Transverse colon (tissue), 4 donors: ENCODE measurements at regions not wholly inside any gene's neighbourhood (a gene's known extent, or its start where the extent isn't known, plus 50 kb on each side); places are given as distances from the start of the nearest gene placed in this dataset.

Experiments used
- DNase-seq: peaks from one replicate; pipeline ENCODE4 v3.0.0-alpha.2; 2019
- H3K27ac ChIP-seq, 4 donors: fragments of 200-600 bp; sonication (generic); 2 replicates each; pipeline ENCODE4 v1.5.1; 2016 to 2018; ENCODE audit warnings: inconsistent platforms in 4 of 4
- H3K27me3 ChIP-seq: fragments of 200-600 bp; sonication (generic); 2 replicates; pipeline ENCODE4 v1.5.1; 2017; ENCODE audit warnings: inconsistent platforms
- H3K36me3 ChIP-seq, 4 donors: fragments of 200-600 bp; sonication (generic); 2 replicates each; pipeline ENCODE4 v1.5.1; 2017 to 2019; ENCODE audit warnings: inconsistent platforms in 4 of 4
- H3K4me1 ChIP-seq, 4 donors: fragments of 200-600 bp; sonication (generic); 2 replicates each; pipeline ENCODE4 v1.5.1; 2017 to 2020; ENCODE audit warnings: inconsistent platforms in 4 of 4
- H3K4me3 ChIP-seq, 4 donors: fragments of 200-600 bp; sonication (generic); 1 replicate in 1 of 4; 2 replicates in 3 of 4; pipeline versions ENCODE4 v1.5.1 to v1.6.1; 2017 to 2019; ENCODE audit warnings: inconsistent platforms in 4 of 4
- H3K9me3 ChIP-seq, 2 donors: fragments of 200-600 bp; sonication (generic); 2 replicates each; pipeline ENCODE4 v1.5.1; 2017 to 2019; ENCODE audit warnings: inconsistent platforms in 2 of 2
- EP300 ChIP-seq: sonication (generic); formaldehyde crosslinking; IDR thresholded peaks from one replicate; pipeline ENCODE4 v1.6.1; 2017; ENCODE audit warnings: antibody characterized with exemption, low read depth
- POLR2A ChIP-seq: fragments of 450-650 bp; IDR thresholded peaks from one replicate; pipeline ENCODE4 v1.6.1; 2016; ENCODE audit warnings: antibody characterized with exemption, mild to moderate bottlenecking, moderate library complexity
- POLR2AphosphoS5 ChIP-seq, 3 donors: sonication (generic); formaldehyde crosslinking; IDR thresholded peaks; one replicate each; pipeline ENCODE4 v1.6.1; 2016; ENCODE audit warnings: antibody characterized with exemption in 3 of 3
- WGBS, 2 donors: methylation state at CpG; one replicate each; pipeline ENCODE4 v1.1.5; 2018; ENCODE audit warnings: low coverage in 1 of 2; 5-methylcytosine and 5-hydroxymethylcytosine counted together
- in situ Hi-C, 4 donors: fragments of 200-750 bp; cut with MboI; loops; one replicate each; pipeline versions ENCODE4 v1.15.0 to v1.15.1; 2017; ENCODE audit warnings: low sequenced_read_pairs in 3 of 4, low pct_ligation_motif_present in 1 of 4, low pct_unique_long_range_greater_than_20kb in 1 of 4
- intact Hi-C: fragments of 100-400 bp; cut with DNase I; formaldehyde crosslinking; loops from one replicate; pipeline ENCODE4 v1.15.1; 2023; ENCODE audit warnings: low total_unique reads
- TF ChIP-seq, protein P1 (sequence below), 5 experiments: fragments of 200-600 bp in 3 of 5; fragments of 450-650 bp in 2 of 5; sonication (generic) in 3 of 5; IDR thresholded peaks; 1 replicate in 2 of 5; 2 replicates in 3 of 5; pipeline ENCODE4 v1.5.1; 2016 to 2017; ENCODE audit warnings: antibody characterized with exemption in 5 of 5, inconsistent platforms in 3 of 5, mild to moderate bottlenecking in 2 of 5, moderate library complexity in 1 of 5

DNA sequence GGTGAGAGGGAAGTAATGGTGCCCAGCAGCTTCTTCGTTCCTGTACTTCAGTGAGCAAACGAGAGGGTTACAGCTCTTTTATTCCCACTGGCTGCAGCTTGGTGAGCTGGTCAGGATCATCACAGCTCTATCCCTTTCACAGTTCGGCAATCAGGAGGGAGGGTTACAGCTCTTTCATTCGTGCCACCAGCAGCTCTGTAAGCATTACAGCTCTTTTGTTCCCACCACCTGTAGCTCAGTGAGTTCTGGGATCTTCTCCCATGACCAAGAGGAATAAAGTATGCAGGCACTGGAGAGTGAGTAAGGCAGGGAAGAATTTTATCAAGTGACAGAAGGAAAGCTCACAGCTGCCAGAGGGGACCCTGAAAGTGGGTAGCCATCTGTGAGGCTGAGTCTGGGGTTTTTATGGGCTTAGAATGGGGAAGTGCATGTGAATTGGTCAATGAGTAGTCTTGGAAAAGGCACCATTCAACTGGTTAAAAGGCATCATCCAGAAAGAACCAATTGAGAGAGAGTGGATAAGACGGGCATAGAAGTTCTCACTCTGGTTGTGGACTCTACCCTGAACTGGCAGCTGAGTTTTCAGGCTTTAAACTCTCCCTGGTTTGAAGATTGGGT is 123.7 kb downstream of the COX18 start:
- H3K9me3 ChIP-seq = no peaks in the 10 kb centered on the region
- no peak overlapping the region for H3K4me3 ChIP-seq
- in situ Hi-C loops = loop anchor here in 1 of 4 donors (25.0 kb wide), 1 partner anchor 109 kb away; no protein-coding TSS in a partner anchor
- no peak for TF ChIP-seq POLR2A
- no peak for TF ChIP-seq EP300
- no peak for TF ChIP-seq POLR2AphosphoS5 (IDR thresholded peaks at IDR 0.05)
- TF ChIP-seq, protein P1, sequence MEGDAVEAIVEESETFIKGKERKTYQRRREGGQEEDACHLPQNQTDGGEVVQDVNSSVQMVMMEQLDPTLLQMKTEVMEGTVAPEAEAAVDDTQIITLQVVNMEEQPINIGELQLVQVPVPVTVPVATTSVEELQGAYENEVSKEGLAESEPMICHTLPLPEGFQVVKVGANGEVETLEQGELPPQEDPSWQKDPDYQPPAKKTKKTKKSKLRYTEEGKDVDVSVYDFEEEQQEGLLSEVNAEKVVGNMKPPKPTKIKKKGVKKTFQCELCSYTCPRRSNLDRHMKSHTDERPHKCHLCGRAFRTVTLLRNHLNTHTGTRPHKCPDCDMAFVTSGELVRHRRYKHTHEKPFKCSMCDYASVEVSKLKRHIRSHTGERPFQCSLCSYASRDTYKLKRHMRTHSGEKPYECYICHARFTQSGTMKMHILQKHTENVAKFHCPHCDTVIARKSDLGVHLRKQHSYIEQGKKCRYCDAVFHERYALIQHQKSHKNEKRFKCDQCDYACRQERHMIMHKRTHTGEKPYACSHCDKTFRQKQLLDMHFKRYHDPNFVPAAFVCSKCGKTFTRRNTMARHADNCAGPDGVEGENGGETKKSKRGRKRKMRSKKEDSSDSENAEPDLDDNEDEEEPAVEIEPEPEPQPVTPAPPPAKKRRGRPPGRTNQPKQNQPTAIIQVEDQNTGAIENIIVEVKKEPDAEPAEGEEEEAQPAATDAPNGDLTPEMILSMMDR (IDR thresholded peaks at IDR 0.05) = no peak
- H3K36me3 ChIP-seq = no peaks in the 10 kb centered on the region
- no peaks in the 10 kb centered on the region for H3K27me3 ChIP-seq
- DNase-seq = no peak
- no peaks in the 10 kb centered on the region for H3K4me1 ChIP-seq
- H3K27ac ChIP-seq = no peak overlapping the region
- intact Hi-C loops = no loop called here
- 76 to 79% methylated on average over 2 to 5 of the region's 5 CpGs for WGBS, 2 donors

DNA sequence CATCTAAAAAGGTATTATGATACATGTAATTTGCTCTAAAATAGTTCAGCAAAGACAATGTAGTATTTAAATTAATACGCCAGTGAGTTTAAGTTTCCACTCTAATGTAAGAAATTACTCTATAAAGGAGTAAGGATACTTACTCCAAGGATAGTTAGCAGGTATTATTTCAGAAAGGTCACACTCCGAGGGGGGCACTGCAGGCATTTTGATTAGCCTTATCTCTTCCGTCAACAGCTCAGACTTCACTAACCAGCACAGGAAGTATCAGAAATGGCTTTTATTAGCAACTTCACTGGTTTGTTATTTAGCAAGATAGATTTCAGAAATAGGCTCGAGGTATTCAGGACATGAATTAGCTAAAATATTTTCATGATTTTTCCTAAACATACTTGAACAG is 127.0 kb downstream of the COX18 start:
- TF ChIP-seq EP300 = no peak
- TF ChIP-seq, protein P1 (IDR thresholded peaks at IDR 0.05) = no peak
- no peak for TF ChIP-seq POLR2A
- no peak for TF ChIP-seq POLR2AphosphoS5 (IDR thresholded peaks at IDR 0.05)
- no peaks in the 10 kb centered on the region for H3K9me3 ChIP-seq
- WGBS, 2 donors = 58 to 60% methylated on average over 4 of the region's 4 CpGs
- intact Hi-C loops (no loop called here), in situ Hi-C loops (loop anchor here in 1 of 4 donors (25.0 kb wide), 1 partner anchor 105 kb away; no protein-coding TSS in a partner anchor)
- H3K36me3 ChIP-seq = no peaks in the 10 kb centered on the region
- no peak overlapping the region for H3K27ac ChIP-seq
- no peaks in the 10 kb centered on the region for H3K27me3 ChIP-seq
- H3K4me3 ChIP-seq = no peak overlapping the region
- H3K4me1 ChIP-seq = no peaks in the 10 kb centered on the region
- no peak for DNase-seq

DNA sequence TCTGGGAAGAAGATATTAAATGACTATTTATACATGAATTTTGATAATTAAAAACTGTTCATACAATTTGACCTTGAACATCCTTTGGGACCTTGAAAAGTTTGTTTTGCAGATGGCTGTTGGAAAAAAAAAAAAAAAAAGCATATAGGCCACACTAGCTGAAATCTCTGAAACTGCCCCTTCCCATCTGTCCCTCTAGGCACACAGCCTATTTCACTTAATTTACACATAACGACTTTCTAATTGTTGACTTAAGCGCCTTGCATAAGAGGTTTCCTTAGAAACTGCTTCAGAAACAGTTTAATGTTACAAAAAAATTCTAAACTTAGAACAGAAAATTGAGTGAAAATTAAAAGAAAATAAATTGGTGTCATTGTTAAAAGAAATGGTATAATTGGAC is 131.0 kb downstream of the COX18 start:
- intact Hi-C loops (no loop called here), in situ Hi-C loops (loop anchor here in 1 of 4 donors (25.0 kb wide), 1 partner anchor 101 kb away; no protein-coding TSS in a partner anchor)
- DNase-seq = no peak
- no peaks in the 10 kb centered on the region for H3K4me1 ChIP-seq
- H3K4me3 ChIP-seq = no peak overlapping the region
- H3K27ac ChIP-seq = no peak overlapping the region
- WGBS, 2 donors = 63 to 77% methylated on average over 2 of the region's 2 CpGs
- H3K36me3 ChIP-seq = no peaks in the 10 kb centered on the region
- TF ChIP-seq POLR2AphosphoS5 (IDR thresholded peaks at IDR 0.05) (no peak), POLR2A (no peak), EP300 (no peak)
- TF ChIP-seq, protein P1 (IDR thresholded peaks at IDR 0.05) = no peak
- no peaks in the 10 kb centered on the region for H3K9me3 ChIP-seq
- no peaks in the 10 kb centered on the region for H3K27me3 ChIP-seq

DNA sequence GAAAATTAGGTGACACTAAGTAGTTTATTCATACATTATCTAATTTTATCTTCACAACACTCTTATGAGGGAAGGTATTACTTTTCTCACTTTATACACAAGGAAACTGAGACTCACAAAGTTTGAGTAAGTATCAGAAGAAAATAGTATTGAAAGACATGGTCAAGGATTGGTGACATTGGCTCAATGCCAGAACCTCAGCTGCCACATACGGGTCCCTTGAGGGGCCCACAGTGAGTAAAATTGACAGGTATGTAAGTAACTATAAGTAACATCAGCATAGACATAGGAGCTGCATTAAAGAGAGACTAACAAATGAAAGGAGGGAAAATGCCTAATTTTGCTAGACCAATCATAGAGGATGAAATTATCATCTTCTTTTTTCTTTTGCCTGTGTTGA is 134.1 kb downstream of the COX18 start:
- in situ Hi-C loops = loop anchor here in 1 of 4 donors (25.0 kb wide), 1 partner anchor 98 kb away; no protein-coding TSS in a partner anchor
- no peak for TF ChIP-seq EP300
- TF ChIP-seq POLR2AphosphoS5 (IDR thresholded peaks at IDR 0.05) = no peak
- TF ChIP-seq, protein P1 (IDR thresholded peaks at IDR 0.05) = no peak
- no peak for TF ChIP-seq POLR2A
- WGBS, 2 donors = 38 to 60% methylated on average over 1 of the region's 1 CpG

More for the DNA sequence above, 134.1 kb downstream of the COX18 start:
- intact Hi-C loops = no loop called here
- DNase-seq = no peak
- no peaks in the 10 kb centered on the region for H3K36me3 ChIP-seq
- no peaks in the 10 kb centered on the region for H3K27me3 ChIP-seq
- H3K27ac ChIP-seq = no peak overlapping the region
- H3K9me3 ChIP-seq = no peaks in the 10 kb centered on the region
- no peaks in the 10 kb centered on the region for H3K4me1 ChIP-seq
- H3K4me3 ChIP-seq = no peak overlapping the region
